ENCODE measurements at regions not wholly inside any gene's neighbourhood (a gene's known extent, or its start where the extent isn't known, plus 50 kb on each side); places are given as distances from the start of the nearest gene placed in this dataset.

GRCh38 chr2:8151888-8152287, 530.0 kb upstream of the ID2 start:
- no peak overlapping the region for H3K4me3 ChIP-seq (ENCODE audit: low read depth, low read length)
- no peaks in the 10 kb centered on the region for H3K9me3 ChIP-seq (ENCODE audit: control insufficient read depth, insufficient read depth, low read length)
- no peaks in the 10 kb centered on the region for H3K36me3 ChIP-seq (ENCODE audit: control insufficient read depth, insufficient read depth, low read length)
- no peaks in the 10 kb centered on the region for H3K4me1 ChIP-seq (ENCODE audit: control insufficient read depth, insufficient read depth, low read length)
- no peaks in the 10 kb centered on the region for H3K27me3 ChIP-seq (ENCODE audit: control insufficient read depth, insufficient read depth, low read length)
- H3K9ac ChIP-seq (ENCODE audit: low read depth, low read length) = no peak overlapping the region

GRCh38 chr2:8152392-8153257, 529.2 kb upstream of the ID2 start:
- H3K9ac ChIP-seq (ENCODE audit: low read depth, low read length) = no peak overlapping the region
- no peak overlapping the region for H3K4me3 ChIP-seq (ENCODE audit: low read depth, low read length)
- H3K27me3 ChIP-seq (ENCODE audit: control insufficient read depth, insufficient read depth, low read length) = no peaks in the 10 kb centered on the region
- no peaks in the 10 kb centered on the region for H3K4me1 ChIP-seq (ENCODE audit: control insufficient read depth, insufficient read depth, low read length)
- H3K9me3 ChIP-seq (ENCODE audit: control insufficient read depth, insufficient read depth, low read length) = no peaks in the 10 kb centered on the region
- H3K36me3 ChIP-seq (ENCODE audit: control insufficient read depth, insufficient read depth, low read length) = no peaks in the 10 kb centered on the region

- Histone ChIP-seq H3K9me3 (ENCODE audit: control insufficient read depth, insufficient read depth, low read length) (no peaks in the 10 kb centered on the region), H3K4me3 (ENCODE audit: low read depth, low read length) (no peak overlapping the region)
Observed at GRCh38 chr2:8153258-8153718, 528.6 kb upstream of the ID2 start.

DNA sequence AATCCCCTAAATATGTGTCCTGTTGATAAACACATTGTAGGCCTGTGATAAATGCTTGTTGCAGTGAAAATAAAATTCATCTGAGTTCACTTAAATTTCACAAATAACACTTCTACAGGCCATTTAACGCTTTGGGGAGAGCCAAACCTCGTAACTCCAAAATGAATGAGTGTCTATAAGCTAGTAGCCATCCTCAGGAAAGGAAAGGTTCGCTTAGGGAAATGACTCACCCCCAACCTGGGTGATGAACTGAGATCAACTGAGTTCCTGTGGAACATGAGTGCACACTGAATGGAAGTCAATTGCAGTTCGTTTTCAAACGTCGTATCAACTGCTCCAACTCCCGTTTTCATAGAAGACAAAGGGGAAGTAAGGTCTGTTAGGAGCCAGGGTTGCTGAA, 527.6 kb upstream of the ID2 start:
- Histone ChIP-seq H3K4me1 (ENCODE audit: control insufficient read depth, insufficient read depth, low read length) (no peaks in the 10 kb centered on the region), H3K27me3 (ENCODE audit: control insufficient read depth, insufficient read depth, low read length) (no peaks in the 10 kb centered on the region), H3K9me3 (ENCODE audit: control insufficient read depth, insufficient read depth, low read length) (no peaks in the 10 kb centered on the region), H3K4me3 (ENCODE audit: low read depth, low read length) (no peak overlapping the region), H3K36me3 (ENCODE audit: control insufficient read depth, insufficient read depth, low read length) (no peaks in the 10 kb centered on the region), H3K9ac (ENCODE audit: low read depth, low read length) (no peak overlapping the region)

More at GRCh38 chr2:8153258-8153718, 528.6 kb upstream of the ID2 start:
- H3K9ac ChIP-seq (ENCODE audit: low read depth, low read length) = no peak overlapping the region
- H3K27me3 ChIP-seq (ENCODE audit: control insufficient read depth, insufficient read depth, low read length) = no peaks in the 10 kb centered on the region
- no peaks in the 10 kb centered on the region for H3K36me3 ChIP-seq (ENCODE audit: control insufficient read depth, insufficient read depth, low read length)
- H3K4me1 ChIP-seq (ENCODE audit: control insufficient read depth, insufficient read depth, low read length) = no peaks in the 10 kb centered on the region

DNA sequence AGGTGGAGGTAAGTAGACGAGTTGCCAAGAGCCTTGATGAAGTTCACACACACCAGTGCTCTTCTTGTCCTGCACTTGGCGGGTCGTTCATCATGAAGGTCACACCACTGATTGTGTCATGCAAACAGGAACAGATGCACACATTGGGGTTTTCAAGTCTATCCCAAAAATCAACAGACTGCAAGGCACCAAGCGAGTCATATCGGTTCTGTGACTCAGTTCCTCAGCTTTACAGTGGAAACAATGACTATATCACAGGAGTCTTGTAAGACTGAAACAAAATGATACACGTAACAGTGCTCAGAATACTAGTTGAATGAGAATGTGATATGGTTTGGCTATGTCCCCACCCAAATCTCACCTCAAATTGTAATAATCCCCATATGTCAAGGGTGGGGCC, 526.9 kb upstream of the ID2 start:
- Histone ChIP-seq H3K9ac (ENCODE audit: low read depth, low read length) (no peak overlapping the region), H3K36me3 (ENCODE audit: control insufficient read depth, insufficient read depth, low read length) (no peaks in the 10 kb centered on the region), H3K9me3 (ENCODE audit: control insufficient read depth, insufficient read depth, low read length) (no peaks in the 10 kb centered on the region), H3K4me1 (ENCODE audit: control insufficient read depth, insufficient read depth, low read length) (no peaks in the 10 kb centered on the region), H3K27me3 (ENCODE audit: control insufficient read depth, insufficient read depth, low read length) (no peaks in the 10 kb centered on the region), H3K4me3 (ENCODE audit: low read depth, low read length) (no peak overlapping the region)

DNA sequence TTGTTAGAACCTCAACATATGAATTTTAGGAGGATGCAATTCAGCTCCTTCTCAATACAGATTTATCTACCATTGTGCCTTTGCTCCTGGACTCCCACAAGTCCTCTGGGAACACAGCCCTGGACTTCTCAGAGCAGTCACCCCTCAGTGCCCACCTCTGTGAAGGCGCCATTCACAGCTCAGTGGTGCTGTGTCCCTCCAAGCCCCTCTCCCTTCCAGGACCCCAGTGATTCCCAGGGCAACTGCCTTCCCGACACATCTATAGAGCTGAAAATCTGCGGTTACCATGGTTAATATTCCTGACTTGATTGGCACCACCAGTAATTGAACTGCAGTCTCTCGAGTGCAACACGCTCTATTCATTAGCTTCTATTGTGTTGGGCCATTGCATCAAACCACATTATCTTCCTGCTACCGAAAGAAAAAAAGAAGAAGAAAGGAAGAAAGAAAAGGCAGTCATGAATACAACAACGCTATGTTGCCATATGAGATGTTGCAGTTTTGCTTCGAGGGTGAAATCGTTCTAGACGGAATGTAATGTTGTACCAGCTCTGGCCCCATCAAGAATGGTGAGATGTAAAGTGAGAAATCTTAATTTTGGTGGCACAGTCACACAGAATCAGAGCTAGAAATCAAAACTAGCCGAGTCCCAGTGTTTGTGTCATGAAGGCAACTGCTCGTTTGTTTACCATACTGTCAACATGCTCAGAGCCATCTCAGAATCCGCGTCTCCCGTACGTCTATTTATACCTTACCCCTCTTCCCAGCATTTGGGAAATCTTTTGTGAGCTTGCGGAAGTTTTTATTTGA, 524.0 kb upstream of the ID2 start:
- Histone ChIP-seq H3K9ac (ENCODE audit: low read depth, low read length) (no peak overlapping the region), H3K36me3 (ENCODE audit: control insufficient read depth, insufficient read depth, low read length) (no peaks in the 10 kb centered on the region), H3K27me3 (ENCODE audit: control insufficient read depth, insufficient read depth, low read length) (no peaks in the 10 kb centered on the region), H3K4me3 (ENCODE audit: low read depth, low read length) (no peak overlapping the region), H3K9me3 (ENCODE audit: control insufficient read depth, insufficient read depth, low read length) (no peaks in the 10 kb centered on the region), H3K4me1 (ENCODE audit: control insufficient read depth, insufficient read depth, low read length) (no peaks in the 10 kb centered on the region)

GRCh38 chr2:8158711-8159110, 523.1 kb upstream of the ID2 start:
- Histone ChIP-seq H3K4me1 (ENCODE audit: control insufficient read depth, insufficient read depth, low read length) (no peaks in the 10 kb centered on the region), H3K9ac (ENCODE audit: low read depth, low read length) (no peak overlapping the region), H3K36me3 (ENCODE audit: control insufficient read depth, insufficient read depth, low read length) (no peaks in the 10 kb centered on the region), H3K27me3 (ENCODE audit: control insufficient read depth, insufficient read depth, low read length) (no peaks in the 10 kb centered on the region), H3K4me3 (ENCODE audit: low read depth, low read length) (no peak overlapping the region), H3K9me3 (ENCODE audit: control insufficient read depth, insufficient read depth, low read length) (no peaks in the 10 kb centered on the region)

DNA sequence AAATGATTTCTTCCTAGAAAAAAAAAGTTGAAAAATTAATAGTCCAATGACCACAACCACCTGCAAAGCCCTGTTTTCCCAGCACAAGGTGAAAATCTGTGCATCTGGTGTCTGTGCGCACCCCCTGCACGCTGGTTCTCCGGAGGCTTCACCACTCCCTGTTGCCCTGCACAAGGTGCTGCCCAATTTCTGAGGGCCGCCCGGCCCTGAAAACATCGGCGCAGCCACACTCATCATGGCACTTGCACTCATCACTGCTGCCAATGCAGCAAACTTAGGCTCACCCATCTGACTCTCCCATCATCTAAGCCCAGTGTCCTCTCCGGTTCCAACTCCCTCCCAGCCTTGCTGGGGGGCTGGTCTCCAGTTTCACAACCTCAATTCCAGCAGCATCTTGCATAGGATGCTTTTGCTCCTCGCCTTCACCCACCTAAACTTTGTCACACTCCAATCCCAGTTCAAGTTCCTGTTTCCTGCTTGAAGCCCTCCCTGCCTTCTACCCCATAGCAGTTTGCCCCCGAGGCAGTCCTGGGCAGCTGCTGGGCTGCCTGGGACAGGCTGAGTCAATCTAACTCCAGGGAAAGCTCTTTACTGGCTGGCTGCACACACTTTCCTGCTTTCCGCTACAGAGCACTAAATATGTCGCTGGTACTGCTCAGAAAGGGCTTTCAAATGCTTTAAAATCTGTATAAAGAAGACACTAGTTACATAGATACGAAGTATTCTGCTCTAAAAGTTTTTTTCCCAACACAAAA, 522.5 kb upstream of the ID2 start:
- Histone ChIP-seq H3K4me1 (ENCODE audit: control insufficient read depth, insufficient read depth, low read length) (no peaks in the 10 kb centered on the region), H3K9me3 (ENCODE audit: control insufficient read depth, insufficient read depth, low read length) (no peaks in the 10 kb centered on the region), H3K36me3 (ENCODE audit: control insufficient read depth, insufficient read depth, low read length) (no peaks in the 10 kb centered on the region), H3K4me3 (ENCODE audit: low read depth, low read length) (no peak overlapping the region), H3K27me3 (ENCODE audit: control insufficient read depth, insufficient read depth, low read length) (no peaks in the 10 kb centered on the region), H3K9ac (ENCODE audit: low read depth, low read length) (no peak overlapping the region)

DNA sequence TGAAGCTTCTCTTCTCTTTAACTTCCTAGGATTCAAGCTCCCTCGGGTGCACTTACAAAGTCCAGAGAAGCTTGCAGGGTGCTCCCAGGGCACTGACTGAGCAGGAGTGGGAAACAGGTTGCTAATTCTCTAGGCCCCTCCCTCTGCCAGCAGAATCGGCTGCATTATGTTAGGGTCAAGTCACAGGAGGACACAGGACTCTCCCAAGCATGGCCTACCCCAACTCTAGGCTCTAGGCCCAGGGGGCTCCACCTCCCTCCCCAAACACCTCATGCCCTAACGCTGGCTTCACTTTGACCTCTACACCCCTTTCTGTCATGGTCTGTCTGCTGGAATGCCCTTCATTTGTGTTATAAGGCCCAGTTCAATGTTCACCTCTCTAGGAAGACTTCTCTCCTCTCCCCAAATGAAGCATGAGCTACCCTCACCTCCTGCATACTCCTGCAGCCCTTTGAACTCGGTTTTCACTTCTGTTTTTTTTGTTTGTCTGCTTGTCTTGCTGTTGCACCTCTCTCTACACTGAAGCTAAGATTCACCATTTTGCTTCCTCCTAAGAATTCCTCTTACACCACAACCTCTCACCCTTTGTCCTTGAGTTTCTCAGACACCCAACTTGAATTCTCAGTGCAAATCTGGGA, 521.8 kb upstream of the ID2 start:
- Histone ChIP-seq H3K27me3 (ENCODE audit: control insufficient read depth, insufficient read depth, low read length) (no peaks in the 10 kb centered on the region), H3K4me1 (ENCODE audit: control insufficient read depth, insufficient read depth, low read length) (no peaks in the 10 kb centered on the region), H3K9me3 (ENCODE audit: control insufficient read depth, insufficient read depth, low read length) (no peaks in the 10 kb centered on the region), H3K36me3 (ENCODE audit: control insufficient read depth, insufficient read depth, low read length) (no peaks in the 10 kb centered on the region), H3K9ac (ENCODE audit: low read depth, low read length) (no peak overlapping the region), H3K4me3 (ENCODE audit: low read depth, low read length) (no peak overlapping the region)

- Histone ChIP-seq H3K4me1 (ENCODE audit: control insufficient read depth, insufficient read depth, low read length) (no peaks in the 10 kb centered on the region), H3K27me3 (ENCODE audit: control insufficient read depth, insufficient read depth, low read length) (no peaks in the 10 kb centered on the region), H3K36me3 (ENCODE audit: control insufficient read depth, insufficient read depth, low read length) (no peaks in the 10 kb centered on the region)
Observed at GRCh38 chr2:8160959-8161358, 520.9 kb upstream of the ID2 start.

GRCh38 chr2:8162552-8162951, 519.3 kb upstream of the ID2 start:
- H3K9ac ChIP-seq (ENCODE audit: low read depth, low read length) = no peak overlapping the region
- no peak overlapping the region for H3K4me3 ChIP-seq (ENCODE audit: low read depth, low read length)
- H3K9me3 ChIP-seq (ENCODE audit: control insufficient read depth, insufficient read depth, low read length) = no peaks in the 10 kb centered on the region
- no peaks in the 10 kb centered on the region for H3K4me1 ChIP-seq (ENCODE audit: control insufficient read depth, insufficient read depth, low read length)
- no peaks in the 10 kb centered on the region for H3K27me3 ChIP-seq (ENCODE audit: control insufficient read depth, insufficient read depth, low read length)
- no peaks in the 10 kb centered on the region for H3K36me3 ChIP-seq (ENCODE audit: control insufficient read depth, insufficient read depth, low read length)

More at GRCh38 chr2:8160959-8161358, 520.9 kb upstream of the ID2 start:
- Histone ChIP-seq H3K9me3 (ENCODE audit: control insufficient read depth, insufficient read depth, low read length) (no peaks in the 10 kb centered on the region), H3K9ac (ENCODE audit: low read depth, low read length) (no peak overlapping the region), H3K4me3 (ENCODE audit: low read depth, low read length) (no peak overlapping the region)
